GM12878 (cell line): ENCODE measurements at regions not wholly inside any gene's neighbourhood (a gene's known extent, or its start where the extent isn't known, plus 50 kb on each side); places are given as distances from the start of the nearest gene placed in this dataset.

Source experiments
- ATAC-seq: fragments of 200-7000 bp; cut with Tn5 transposase; 3 replicates; pipeline ENCODE4 v1.9.1; 2020; ENCODE audit warnings: mild to moderate bottlenecking, moderate library complexity
- BruUV-seq: library from RNA; stranded (reverse); fragments of 400-500 nt; replicated peaks from 2 replicates; lab custom pipeline; 2021; lab: Mats Ljungman, UMichigan
- CTCF ChIA-PET: fragments of 300-600 bp; sonication (Branson Sonifier 250); formaldehyde crosslinking; extraction: SDS; loops from one replicate; lab custom pipeline; 2021; ENCODE audit warnings: inconsistent platforms; lab: Yijun Ruan, JAX
- POLR2A ChIA-PET: fragments of 350-600 bp; formaldehyde crosslinking; extraction: SDS; loops from one replicate; lab custom pipeline; 2021; ENCODE audit warnings: inconsistent platforms; lab: Charles Lee
- RAD21 ChIA-PET: fragments of 300-600 bp; sonication (Branson Sonifier 250); formaldehyde crosslinking; loops from one replicate; lab custom pipeline; 2023; ENCODE audit warnings: antibody characterized with exemption; ENCODE audit not compliant: unreplicated experiment; lab: Charles Lee
- SMC1A ChIA-PET: fragments of 300-600 bp; sonication (Branson Sonifier 250); formaldehyde crosslinking; loops from one replicate; lab custom pipeline; 2023; ENCODE audit not compliant: unreplicated experiment, uncharacterized antibody; lab: Charles Lee
- DNase-seq: peaks from one replicate; pipeline ENCODE4 v3.0.0-alpha.2; 2011; ENCODE audit warnings: low read depth, low spot score
- FAIRE-seq: peaks from 3 replicates; lab custom pipeline; 2011; peaks lifted over from hg19 to GRCh38; lab: Jason Lieb, UNC
- H2AFZ ChIP-seq: 2 replicates; pipeline ENCODE4 v1.6.0; 2011; ENCODE audit warnings: low read depth, low read length, control low read depth; ENCODE audit not compliant: control insufficient read depth
- H3K27ac ChIP-seq: 2 replicates; pipeline ENCODE4 v1.5.1; 2011; ENCODE audit warnings: control low read depth; ENCODE audit not compliant: control insufficient read depth, insufficient read depth
- H3K27me3 ChIP-seq, 2 experiments: replicated peaks in 1 of 2; 2 replicates each; pipeline versions ENCODE4 v1.6.0 to v1.6.1; 2011; ENCODE audit warnings: low read length in 1 of 2; ENCODE audit not compliant: control insufficient read depth in 2 of 2, insufficient read depth in 2 of 2
- H3K36me3 ChIP-seq, 2 experiments: 2 replicates each; pipeline ENCODE4 v1.5.1; 2011; ENCODE audit warnings: low read length in 1 of 2; ENCODE audit not compliant: control insufficient read depth in 2 of 2, insufficient read depth in 2 of 2
- H3K4me1 ChIP-seq: 2 replicates; pipeline ENCODE4 v1.6.1; 2011; ENCODE audit warnings: mild to moderate bottlenecking, low read length, moderate library complexity, mixed read lengths; ENCODE audit not compliant: control insufficient read depth, insufficient read depth
- H3K4me2 ChIP-seq: 2 replicates; pipeline ENCODE4 v1.6.0; 2011; ENCODE audit warnings: control low read depth; ENCODE audit not compliant: control insufficient read depth, insufficient read depth
- H3K4me3 ChIP-seq: fragments of 200-600 bp; sonication (generic); 2 replicates; pipeline ENCODE4 v1.5.1; 2016
- H3K79me2 ChIP-seq: 2 replicates; pipeline ENCODE4 v1.6.0; 2011; ENCODE audit warnings: low read length; ENCODE audit not compliant: control insufficient read depth, insufficient read depth
- H3K9ac ChIP-seq: 2 replicates; pipeline ENCODE4 v1.8.0; 2011; ENCODE audit warnings: low read length, control low read depth, mixed read lengths; ENCODE audit not compliant: control insufficient read depth, insufficient read depth
- H3K9me3 ChIP-seq: replicated peaks from 3 replicates; pipeline ENCODE4 v1.5.1; 2011; ENCODE audit warnings: mild to moderate bottlenecking, low read length; ENCODE audit not compliant: control insufficient read depth, insufficient read depth
- H4K20me1 ChIP-seq: 2 replicates; pipeline ENCODE4 v1.6.0; 2011; ENCODE audit not compliant: control insufficient read depth, insufficient read depth
- BCL3 ChIP-seq: IDR thresholded peaks from 2 replicates; pipeline ENCODE4 v1.6.1; 2011; ENCODE audit warnings: borderline replicate concordance, low read depth, mild to moderate bottlenecking, moderate library complexity, low read length; ENCODE audit not compliant: insufficient read depth, poor library complexity, severe bottlenecking
- CHD2 ChIP-seq: IDR thresholded peaks from 2 replicates; pipeline ENCODE4 v1.6.1; 2011; ENCODE audit warnings: low read depth, low read length, improper control_type of control experiment, borderline replicate concordance
- NBN ChIP-seq: fragments of 450-650 bp; IDR thresholded peaks from 2 replicates; pipeline ENCODE4 v1.6.1; 2016
- NR2C2 ChIP-seq: IDR thresholded peaks from 2 replicates; pipeline ENCODE4 v1.6.1; 2011; ENCODE audit warnings: borderline replicate concordance, low read depth; ENCODE audit not compliant: control insufficient read depth, insufficient read length
- PBX3 ChIP-seq: IDR thresholded peaks from 2 replicates; pipeline ENCODE4 v1.6.1; 2011; ENCODE audit warnings: mild to moderate bottlenecking, low read depth, low read length, moderate library complexity; ENCODE audit not compliant: insufficient replicate concordance
- POLR2A ChIP-seq: IDR thresholded peaks from 2 replicates; pipeline ENCODE4 v1.6.1; 2011; ENCODE audit warnings: low read depth, mild to moderate bottlenecking, low read length
- RAD21 ChIP-seq: IDR thresholded peaks from 2 replicates; pipeline ENCODE4 v1.6.1; 2011; ENCODE audit warnings: mild to moderate bottlenecking, low read depth, low read length, moderate library complexity; ENCODE audit not compliant: insufficient read depth
- RAD51 ChIP-seq: fragments of 450-650 bp; IDR thresholded peaks from 2 replicates; pipeline ENCODE4 v1.6.1; 2016; ENCODE audit warnings: moderate library complexity, mild to moderate bottlenecking, inconsistent platforms
- SREBF1 ChIP-seq: IDR thresholded peaks from 2 replicates; pipeline ENCODE4 v1.6.1; 2012; ENCODE audit warnings: mild to moderate bottlenecking, low read length
- TARDBP ChIP-seq: IDR thresholded peaks from 2 replicates; pipeline ENCODE4 v1.6.1; 2016; ENCODE audit warnings: borderline replicate concordance
- ZBTB11 ChIP-seq: fragments of 450-650 bp; formaldehyde crosslinking; IDR thresholded peaks from 2 replicates; pipeline ENCODE4 v1.5.0; 2022; ENCODE audit warnings: mild to moderate bottlenecking, missing genetic modification characterization
- ZNF207 ChIP-seq: fragments of 450-650 bp; IDR thresholded peaks from 2 replicates; pipeline ENCODE4 v1.6.1; 2014; ENCODE audit warnings: antibody characterized with exemption, mild to moderate bottlenecking, borderline replicate concordance
- ZSCAN29 ChIP-seq: fragments of 450-650 bp; IDR thresholded peaks from 2 replicates; pipeline ENCODE4 v1.6.1; 2017; ENCODE audit warnings: mild to moderate bottlenecking, moderate library complexity
- in situ Hi-C: fragments of 300-500 bp; cut with MboI; formaldehyde crosslinking; loops from 9 replicates; pipeline ENCODE4 v1.14.3; 2018; ENCODE audit warnings: mixed read lengths
- intact Hi-C: fragments of 100-400 bp; cut with micrococcal nuclease; formaldehyde crosslinking; loops from one replicate; pipeline ENCODE4 v1.14.2; 2022; ENCODE audit not compliant: unreplicated experiment
- TF ChIP-seq, protein P1 (sequence below): IDR thresholded peaks from 2 replicates; pipeline ENCODE4 v1.6.1; 2012; ENCODE audit warnings: mild to moderate bottlenecking, low read depth, low read length

- ChIA-PET POLR2A (interaction anchor here (1.0 kb wide), 1 partner anchor 18 kb away, joined by 5 read pairs; no protein-coding TSS in a partner anchor), SMC1A (interaction anchor here (0.6 to 7.3 kb wide), 14 partner anchors 10 to 351 kb away, joined by 3 to 55 read pairs (median 3); no protein-coding TSS in a partner anchor), RAD21 (interaction anchor here (0.6 to 2.4 kb wide), 17 partner anchors 9 to 562 kb away, joined by 3 to 11 read pairs (median 4); no protein-coding TSS in a partner anchor), CTCF (interaction anchor here (1.1 to 1.4 kb wide), 2 partner anchors 10 to 13 kb away, joined by 3 to 4 read pairs; no protein-coding TSS in a partner anchor)
- FAIRE-seq: peak; percentile 76
- Histone ChIP-seq H3K4me3 (no peak overlapping the region), H2AFZ (no peak overlapping the region), H3K27ac (no peak overlapping the region), H3K36me3 (no peaks in the 10 kb centered on the region), H3K4me1 (peaks cover 9% of the 10 kb centered on the region; the same call in 1 of the 2 replicates), H3K79me2 (no peaks in the 10 kb centered on the region), H4K20me1 (no peaks in the 10 kb centered on the region), H3K4me2 (no peak overlapping the region), H3K9ac (no peak overlapping the region), H3K9me3 (no peaks in the 10 kb centered on the region), H3K27me3 (no peaks in the 10 kb centered on the region)
- peak; percentile 58 for DNase-seq
- intact Hi-C loops: loop anchor here (2.0 kb wide), 1 partner anchor 260 kb away; no protein-coding TSS in a partner anchor
- ATAC-seq: peak; percentile 99
- BruUV-seq: no TSS peak
- in situ Hi-C loops: no loop called here
- TF ChIP-seq BCL3 (peak; percentile 41), ZBTB11 (no peak), CHD2 (no peak), PBX3 (no peak), ZSCAN29 (no peak), RAD21 (no peak), POLR2A (no peak), ZNF207 (no peak), TARDBP (no peak), NR2C2 (no peak), NBN (0 out of 2 replicates have a peak, but pooled peaks have one; percentile 28), RAD51 (no peak), SREBF1 (no peak)
- TF ChIP-seq, protein P1, sequence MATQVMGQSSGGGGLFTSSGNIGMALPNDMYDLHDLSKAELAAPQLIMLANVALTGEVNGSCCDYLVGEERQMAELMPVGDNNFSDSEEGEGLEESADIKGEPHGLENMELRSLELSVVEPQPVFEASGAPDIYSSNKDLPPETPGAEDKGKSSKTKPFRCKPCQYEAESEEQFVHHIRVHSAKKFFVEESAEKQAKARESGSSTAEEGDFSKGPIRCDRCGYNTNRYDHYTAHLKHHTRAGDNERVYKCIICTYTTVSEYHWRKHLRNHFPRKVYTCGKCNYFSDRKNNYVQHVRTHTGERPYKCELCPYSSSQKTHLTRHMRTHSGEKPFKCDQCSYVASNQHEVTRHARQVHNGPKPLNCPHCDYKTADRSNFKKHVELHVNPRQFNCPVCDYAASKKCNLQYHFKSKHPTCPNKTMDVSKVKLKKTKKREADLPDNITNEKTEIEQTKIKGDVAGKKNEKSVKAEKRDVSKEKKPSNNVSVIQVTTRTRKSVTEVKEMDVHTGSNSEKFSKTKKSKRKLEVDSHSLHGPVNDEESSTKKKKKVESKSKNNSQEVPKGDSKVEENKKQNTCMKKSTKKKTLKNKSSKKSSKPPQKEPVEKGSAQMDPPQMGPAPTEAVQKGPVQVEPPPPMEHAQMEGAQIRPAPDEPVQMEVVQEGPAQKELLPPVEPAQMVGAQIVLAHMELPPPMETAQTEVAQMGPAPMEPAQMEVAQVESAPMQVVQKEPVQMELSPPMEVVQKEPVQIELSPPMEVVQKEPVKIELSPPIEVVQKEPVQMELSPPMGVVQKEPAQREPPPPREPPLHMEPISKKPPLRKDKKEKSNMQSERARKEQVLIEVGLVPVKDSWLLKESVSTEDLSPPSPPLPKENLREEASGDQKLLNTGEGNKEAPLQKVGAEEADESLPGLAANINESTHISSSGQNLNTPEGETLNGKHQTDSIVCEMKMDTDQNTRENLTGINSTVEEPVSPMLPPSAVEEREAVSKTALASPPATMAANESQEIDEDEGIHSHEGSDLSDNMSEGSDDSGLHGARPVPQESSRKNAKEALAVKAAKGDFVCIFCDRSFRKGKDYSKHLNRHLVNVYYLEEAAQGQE: no peak
Observed at GRCh38 chr5:143564417-143564816, 160.9 kb upstream of the NR3C1 start.
